ENCODE measurements at regions not wholly inside any gene's neighbourhood (a gene's known extent, or its start where the extent isn't known, plus 50 kb on each side); places are given as distances from the start of the nearest gene placed in this dataset.
"Not testable (repeated sequence)": the region's sequence is repeated elsewhere in the genome, so short reads cannot be mapped to it uniquely, and the experiment has no call there.

GRCh38 chr2:3114406-3115185, 263.0 kb downstream of the EIPR1 start:
- DNase-seq, result no peak

- DNase-seq, result no peak
These were observed 263.8 kb downstream of the EIPR1 start for GRCh38 chr2:3113769-3114168.

GRCh38 chr2:3113122-3113521, 264.5 kb downstream of the EIPR1 start:
- no peak for DNase-seq

- no peak for DNase-seq
These were observed 265.1 kb downstream of the EIPR1 start for GRCh38 chr2:3112553-3112952.

- no peak for DNase-seq
These were observed 265.5 kb downstream of the EIPR1 start for GRCh38 chr2:3112131-3112530.

GRCh38 chr2:3110994-3111666, 266.5 kb downstream of the EIPR1 start:
- no peak for DNase-seq

GRCh38 chr2:3110555-3110954, 267.1 kb downstream of the EIPR1 start:
- no peak for DNase-seq

GRCh38 chr2:3108710-3109702, 268.6 kb downstream of the EIPR1 start:
- no peak for DNase-seq

GRCh38 chr2:3108105-3108504, 269.5 kb downstream of the EIPR1 start:
- DNase-seq, result no peak

GRCh38 chr2:3107567-3107966, 270.1 kb downstream of the EIPR1 start:
- DNase-seq, result no peak

- no peak for DNase-seq
These were observed 271.6 kb downstream of the EIPR1 start for GRCh38 chr2:3105814-3106569.

- not testable (repeated sequence) for DNase-seq
These were observed 272.4 kb downstream of the EIPR1 start for GRCh38 chr2:3104958-3105813.

- DNase-seq, result no peak
These were observed 273.4 kb downstream of the EIPR1 start for GRCh38 chr2:3104261-3104660.

- no peak for DNase-seq
These were observed 274.6 kb downstream of the EIPR1 start for GRCh38 chr2:3102922-3103569.

GRCh38 chr2:3102081-3102921, 275.3 kb downstream of the EIPR1 start:
- no peak for DNase-seq

GRCh38 chr2:3101016-3101942, 276.3 kb downstream of the EIPR1 start:
- no peak for DNase-seq

GRCh38 chr2:3100386-3100785, 277.2 kb downstream of the EIPR1 start:
- DNase-seq, result no peak

- no peak for DNase-seq
These were observed 277.8 kb downstream of the EIPR1 start for GRCh38 chr2:3099860-3100234.

Data from bone marrow (tissue), 2 donors.